Pulmonary artery endothelial cell (primary cell): ENCODE measurements at regions not wholly inside any gene's neighbourhood (a gene's known extent, or its start where the extent isn't known, plus 50 kb on each side); places are given as distances from the start of the nearest gene placed in this dataset.
"Not testable (repeated sequence)": the region's sequence is repeated elsewhere in the genome, so short reads cannot be mapped to it uniquely, and the experiment has no call there.

Experiments used
- DNase-seq: peaks from one replicate; pipeline ENCODE4 v3.0.0-alpha.2; 2011; ENCODE audit warnings: low read depth, low spot score

DNA sequence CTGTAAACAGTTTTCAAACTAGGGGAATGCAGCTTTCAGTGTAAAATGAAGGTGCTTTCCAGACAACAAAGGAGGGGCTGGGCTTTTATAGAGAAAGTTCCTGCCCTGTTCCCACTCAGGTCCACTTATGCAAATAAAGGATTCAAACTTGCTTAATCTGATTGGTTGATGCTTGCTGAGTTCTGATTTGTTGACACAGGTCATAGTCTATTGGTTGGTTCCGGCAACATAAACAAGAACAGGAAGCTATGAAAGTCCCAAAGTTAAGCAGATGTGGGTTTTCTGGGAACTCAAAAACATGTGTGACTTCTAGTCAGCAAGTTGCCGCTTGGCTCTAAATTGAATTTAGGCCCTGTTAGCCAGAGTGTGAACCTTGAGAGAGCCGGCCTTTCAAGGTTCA is 194.2 kb upstream of the SVIL start:
- DNase-seq: no peak

DNA sequence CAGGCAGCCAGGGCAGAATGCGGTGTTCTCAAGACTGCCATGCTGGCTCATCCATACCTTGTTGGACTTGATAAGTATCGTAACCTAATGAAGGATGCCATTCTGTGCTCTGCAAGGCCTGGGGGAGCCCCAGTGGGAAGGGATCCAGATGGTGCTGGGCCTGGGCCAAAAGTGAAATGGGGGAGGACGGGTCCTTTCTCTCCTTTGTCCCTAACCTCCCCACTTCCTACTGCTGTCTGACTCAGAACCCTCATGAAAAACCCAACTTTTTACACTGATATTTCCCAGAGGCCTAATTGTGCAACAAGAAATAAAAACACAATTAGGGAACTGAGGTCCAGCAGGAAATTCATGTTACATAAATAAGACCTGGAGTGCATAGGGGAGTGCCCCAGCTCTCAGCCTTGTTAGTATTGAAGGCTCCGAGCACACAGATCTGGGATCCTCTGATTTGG is 193.7 kb upstream of the SVIL start:
- DNase-seq: no peak

DNA sequence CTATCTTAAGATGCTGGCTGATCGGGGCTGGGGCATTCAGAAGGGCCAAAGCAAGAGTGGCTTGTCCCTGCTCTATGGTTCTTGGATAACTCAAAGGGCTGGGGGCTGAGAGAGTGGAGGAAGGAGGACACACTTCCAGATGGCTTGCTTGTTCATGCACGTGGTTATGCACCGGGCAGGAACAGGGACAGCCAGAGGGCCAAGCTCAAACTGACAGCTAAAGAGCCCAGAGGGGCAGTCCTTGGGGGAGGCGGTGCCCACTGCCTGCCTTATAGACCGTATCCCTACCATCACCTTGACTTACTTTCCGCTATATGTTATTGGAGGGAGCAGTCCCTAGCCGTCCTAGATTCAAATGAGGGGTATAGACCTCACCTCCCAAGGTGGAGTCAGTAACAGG is 192.7 kb upstream of the SVIL start:
- no peak for DNase-seq

DNA sequence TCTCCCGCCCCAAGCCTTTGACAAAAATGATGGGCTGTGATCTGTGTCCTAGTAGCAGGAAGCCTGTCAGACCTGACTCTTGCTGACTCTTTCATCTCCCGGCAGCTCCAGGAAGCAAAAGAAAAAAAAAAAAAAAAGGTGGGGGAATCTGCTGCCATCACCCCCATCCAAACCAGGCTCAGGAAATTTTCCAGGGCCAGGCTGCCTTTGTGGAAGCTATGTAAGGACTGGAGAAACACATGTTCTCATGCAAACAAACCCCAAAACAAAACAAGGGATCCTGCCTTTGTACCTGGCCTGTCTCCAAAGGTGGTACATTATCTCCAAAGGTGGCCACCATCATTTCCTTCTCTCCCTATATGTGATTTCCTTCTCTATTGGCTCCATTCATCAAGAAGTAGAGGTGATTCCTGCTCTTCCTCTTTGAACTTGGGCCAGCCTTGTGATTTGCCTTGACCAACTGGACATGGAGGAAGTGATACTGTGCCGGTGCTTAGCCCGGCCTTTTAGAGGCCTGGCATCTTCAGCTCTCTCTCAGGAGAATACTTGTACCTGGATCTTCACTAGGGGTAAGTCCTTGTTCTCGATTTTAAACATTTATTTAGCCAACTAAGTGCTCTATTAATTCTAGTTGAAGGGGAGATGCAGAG is 192.2 kb upstream of the SVIL start:
- no peak for DNase-seq

DNA sequence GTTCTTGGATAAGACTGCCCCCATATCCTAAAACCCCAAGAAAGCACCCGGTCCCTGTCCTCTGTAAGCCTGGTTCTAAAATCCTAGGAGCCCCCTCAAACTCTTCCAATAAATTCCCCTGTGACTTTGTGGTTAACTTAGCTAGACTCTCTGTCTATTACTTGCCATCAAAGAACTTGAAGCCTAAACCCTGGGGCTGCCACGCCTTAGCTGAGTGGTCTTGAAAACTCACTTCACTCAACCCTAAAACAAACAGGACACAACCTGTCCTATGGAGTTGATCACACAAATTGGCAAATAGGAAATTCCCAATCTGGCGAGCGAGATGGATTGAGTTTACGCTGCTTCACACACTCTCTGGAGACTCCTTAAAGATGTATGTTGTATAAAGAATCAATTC is 191.4 kb upstream of the SVIL start:
- DNase-seq: no peak

DNA sequence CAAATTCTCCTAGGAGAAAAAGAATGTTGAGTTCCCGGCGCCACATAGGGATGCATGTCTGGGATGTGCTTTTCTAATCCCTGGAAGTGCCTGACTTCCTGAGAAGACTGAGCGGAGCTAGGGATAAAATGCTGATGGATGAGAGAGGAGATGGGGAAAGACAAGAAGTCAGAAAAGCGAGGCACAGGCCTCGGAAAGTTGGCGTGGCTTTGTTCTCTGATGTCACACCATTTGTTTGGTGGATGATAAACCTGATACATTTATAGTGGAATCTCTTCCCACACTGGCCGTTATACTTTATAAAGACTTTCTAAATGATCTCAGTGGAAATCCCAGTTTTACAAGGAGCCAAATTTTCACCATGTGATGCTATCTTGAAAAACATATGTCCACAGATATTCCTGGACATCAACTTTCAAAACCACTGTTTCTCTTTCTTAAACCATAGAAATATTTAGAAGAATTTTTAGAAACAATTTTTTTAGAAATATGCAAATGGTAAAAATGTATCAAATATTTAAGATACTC is 188.8 kb upstream of the SVIL start:
- no peak for DNase-seq

DNA sequence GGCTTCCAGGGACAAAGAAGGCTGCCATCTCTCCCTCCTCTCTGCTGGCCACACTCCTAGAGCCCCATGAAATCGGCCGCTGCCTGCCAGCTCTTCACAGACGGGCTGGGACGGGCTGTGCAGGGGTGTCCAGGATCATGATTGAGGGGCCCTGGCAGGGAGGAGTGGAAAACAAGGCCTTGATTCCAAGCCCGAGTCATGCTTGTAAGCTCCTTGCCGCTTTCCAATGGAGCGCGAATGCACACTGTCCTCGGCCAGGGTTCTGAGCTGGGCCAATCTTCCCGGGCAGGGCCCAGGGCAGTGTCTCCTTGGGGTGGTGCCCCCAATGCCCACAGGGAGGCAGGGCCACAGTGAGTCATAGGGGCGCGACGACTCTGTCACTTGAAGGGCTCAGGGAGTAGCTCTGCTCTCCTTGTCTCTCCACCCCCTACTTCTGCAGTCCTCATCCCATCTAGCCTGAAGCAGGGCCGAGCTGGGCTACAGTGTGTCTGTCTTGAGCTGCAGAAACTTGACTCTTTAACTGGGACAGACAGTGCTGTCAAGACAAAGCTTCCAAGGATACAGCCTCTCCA is 186.2 kb upstream of the SVIL start:
- DNase-seq: no peak

DNA sequence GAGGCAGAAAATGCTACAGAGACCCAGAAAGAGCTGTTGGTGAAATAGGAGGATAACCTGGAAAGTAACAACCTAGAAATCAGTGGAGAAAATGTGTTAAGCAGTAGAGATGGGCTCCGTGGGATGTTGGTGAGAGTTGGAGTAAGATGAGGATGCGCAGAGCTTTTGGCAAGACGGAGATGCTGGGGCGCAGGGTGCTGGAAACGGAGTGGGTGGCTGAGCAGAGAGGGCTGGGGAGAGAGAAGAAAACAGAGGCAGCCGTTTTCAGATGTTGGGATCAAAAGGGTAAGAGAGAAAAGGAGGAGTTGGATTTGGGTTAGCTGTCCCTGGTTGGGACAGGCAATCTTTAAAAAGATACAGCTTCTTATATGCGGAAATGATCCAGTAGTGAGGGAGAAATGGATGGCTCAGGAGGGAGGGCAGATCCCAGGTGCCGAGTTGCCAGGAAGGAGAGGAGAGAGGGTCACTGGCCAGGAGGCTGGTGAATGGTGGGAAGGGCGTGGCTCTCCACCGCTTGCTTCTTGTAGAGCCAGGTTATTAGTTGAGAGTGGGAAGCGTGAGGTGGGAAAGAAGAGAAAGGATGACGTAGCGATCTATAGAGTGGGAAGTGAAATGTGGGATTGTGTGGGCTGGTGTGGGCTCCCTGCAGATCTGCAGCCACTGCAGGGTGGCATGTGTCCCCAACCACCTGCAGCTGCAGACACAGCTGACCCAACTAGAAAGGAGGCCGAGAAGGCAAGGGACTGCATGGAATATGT is 182.2 kb upstream of the SVIL start:
- no peak for DNase-seq

DNA sequence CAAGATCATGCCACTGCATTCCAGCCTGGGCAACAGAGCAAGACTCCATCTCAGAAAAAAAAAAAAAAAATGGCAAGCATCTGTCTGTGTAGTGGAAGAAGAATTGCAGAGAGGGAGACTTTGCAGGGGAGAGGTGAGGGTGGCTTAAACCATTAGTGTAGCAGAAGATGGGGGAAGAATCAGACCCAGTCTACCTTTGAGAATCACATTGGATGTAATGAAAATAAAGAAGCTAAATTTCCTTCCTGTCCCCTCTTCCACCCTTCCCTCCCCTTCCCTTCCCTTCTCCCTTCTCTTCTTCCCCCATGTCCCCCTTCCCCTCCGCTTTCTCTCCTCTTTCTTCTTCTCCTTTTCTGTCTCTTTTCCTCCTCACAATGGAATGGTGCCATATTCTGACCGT is 180.8 kb upstream of the SVIL start:
- DNase-seq: no peak

DNA sequence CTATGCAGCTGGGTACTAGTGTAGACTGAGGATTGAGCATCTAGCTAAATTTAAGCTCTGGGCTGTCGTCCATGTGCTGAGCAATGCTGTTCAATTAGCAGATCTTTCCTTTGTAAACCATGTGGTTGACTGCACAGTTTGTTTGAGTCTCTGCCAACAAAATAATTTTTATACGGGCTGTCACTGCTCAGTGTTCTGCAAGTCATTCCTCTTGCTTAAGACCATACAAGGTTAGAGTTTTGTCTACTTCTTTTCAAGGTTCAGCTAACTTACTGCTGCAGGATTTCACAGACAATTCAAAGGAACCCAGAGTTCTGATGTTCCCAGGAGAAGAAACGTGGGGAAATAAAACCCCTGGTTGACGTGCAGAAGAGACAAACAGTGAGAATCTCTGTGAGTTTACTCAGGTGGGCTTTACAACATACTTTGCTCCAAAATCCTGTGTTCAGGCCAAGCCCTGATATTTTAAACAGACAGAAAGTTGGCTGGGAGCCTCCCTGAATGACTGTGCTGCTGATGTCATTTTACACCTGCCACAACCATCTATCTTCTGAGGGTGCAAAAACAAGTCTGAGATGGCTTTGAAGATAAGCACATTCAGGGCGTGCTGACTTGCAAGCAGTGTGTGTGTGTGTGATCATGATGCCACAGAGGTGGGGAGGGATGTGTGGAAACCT is 177.1 kb upstream of the SVIL start:
- no peak for DNase-seq

DNA sequence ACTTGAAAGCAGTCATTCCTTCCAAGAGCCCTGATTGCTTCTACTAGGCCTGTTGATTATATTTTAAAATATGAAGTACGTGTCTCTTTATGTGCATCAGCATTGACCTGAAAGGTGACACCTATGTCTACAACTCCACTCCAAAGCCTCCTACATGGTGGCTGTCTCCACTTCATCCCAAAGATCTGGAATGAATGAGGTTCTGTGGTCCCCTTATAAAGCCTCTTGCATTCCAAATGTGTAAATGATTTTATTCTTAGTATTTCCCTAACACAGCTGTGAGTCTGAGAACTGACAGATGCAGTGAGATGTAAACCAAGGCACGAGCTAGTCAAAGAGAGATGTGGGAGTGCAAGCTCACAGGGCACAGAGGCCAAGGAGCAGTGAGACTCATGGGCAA is 176.0 kb upstream of the SVIL start:
- DNase-seq: no peak

DNA sequence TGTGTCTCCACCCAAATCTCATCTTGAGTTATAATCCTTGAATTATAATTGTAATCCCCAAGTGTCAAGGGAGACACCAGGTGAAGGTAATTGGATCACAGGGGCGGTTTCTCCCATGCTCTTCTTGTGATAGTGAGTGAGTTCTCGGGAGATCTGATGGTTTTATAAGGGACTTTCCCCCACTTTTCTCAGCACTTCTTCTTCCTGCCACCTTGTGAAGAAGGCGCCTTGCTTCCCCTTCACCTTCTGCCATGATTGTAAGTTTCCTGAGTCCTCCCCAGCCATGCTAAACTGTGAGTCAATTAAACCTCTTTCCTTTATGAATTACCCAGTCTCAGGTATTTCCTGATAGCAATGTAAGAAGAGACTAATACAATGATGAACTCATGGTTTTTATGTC is 175.5 kb upstream of the SVIL start:
- DNase-seq: not testable (repeated sequence)

DNA sequence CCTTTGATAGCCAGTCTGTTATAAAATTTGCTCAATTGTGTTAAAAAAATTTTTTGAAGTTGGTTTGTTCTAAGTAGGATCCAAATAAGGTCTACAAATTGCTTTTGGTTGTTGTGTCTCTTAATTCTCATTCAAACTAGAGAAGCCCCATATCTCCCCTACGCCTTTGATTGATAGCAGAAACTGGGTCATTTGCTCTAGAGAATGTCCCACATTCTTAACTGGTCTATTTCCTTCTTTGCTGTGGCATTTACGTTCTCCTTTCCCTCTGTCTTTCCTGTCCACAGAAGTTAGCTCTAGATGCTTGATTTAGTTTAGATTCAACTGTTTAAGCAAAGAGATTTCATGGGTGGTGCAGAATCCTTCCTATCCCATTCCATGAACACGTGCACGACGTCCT is 174.6 kb upstream of the SVIL start:
- no peak for DNase-seq

DNA sequence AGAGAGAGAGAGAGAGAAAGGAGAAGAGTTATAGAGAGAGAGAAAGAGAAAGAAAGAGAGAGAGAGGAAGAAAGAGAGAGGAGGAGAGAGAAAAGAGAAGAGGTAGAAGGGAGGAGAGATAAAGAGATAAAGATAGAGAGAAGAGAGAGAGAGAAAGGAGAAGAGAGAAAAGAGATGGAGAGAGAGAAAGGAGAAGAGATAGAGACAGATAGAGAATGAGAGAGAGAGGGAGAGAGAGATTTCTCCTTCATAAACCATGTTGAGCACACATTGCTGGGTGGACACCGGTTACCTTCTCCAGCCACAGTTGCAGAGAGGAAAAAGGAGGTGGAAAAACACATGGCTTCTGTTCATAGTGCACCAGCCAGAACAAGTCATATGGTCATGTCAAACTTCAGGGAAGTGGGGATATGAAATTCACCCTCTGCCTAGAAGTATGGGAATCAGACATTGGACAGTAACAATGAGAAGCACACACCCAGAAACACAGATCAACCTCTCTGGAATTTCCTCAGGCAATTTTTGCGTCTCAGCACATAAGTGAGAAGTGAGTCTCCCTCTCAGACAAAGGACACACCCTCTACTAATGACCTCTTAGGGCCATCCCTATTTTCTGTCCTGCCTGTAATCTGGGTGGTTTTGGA is 172.5 kb upstream of the SVIL start:
- DNase-seq: peak; percentile 63

DNA sequence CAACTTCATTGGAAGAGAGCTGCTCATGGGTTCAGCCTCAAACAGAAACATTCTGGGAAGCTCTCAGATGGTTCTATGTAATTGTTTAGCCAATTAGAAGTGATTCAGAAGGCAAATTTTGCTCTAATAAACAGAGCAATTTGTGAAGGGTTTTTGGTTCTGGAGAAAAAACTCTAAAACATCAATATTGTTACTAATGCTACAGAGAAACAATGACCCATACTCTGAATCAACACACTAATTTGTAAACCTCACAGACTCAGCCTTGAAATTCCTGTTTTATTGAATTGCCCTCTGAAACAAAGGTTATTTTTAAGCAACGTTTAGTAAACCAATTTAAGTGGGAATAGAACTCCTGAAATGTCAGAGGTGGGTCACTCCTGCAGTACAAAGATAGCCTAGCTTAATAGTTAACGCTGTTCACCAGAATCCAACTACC is 171.6 kb upstream of the SVIL start:
- no peak for DNase-seq

DNA sequence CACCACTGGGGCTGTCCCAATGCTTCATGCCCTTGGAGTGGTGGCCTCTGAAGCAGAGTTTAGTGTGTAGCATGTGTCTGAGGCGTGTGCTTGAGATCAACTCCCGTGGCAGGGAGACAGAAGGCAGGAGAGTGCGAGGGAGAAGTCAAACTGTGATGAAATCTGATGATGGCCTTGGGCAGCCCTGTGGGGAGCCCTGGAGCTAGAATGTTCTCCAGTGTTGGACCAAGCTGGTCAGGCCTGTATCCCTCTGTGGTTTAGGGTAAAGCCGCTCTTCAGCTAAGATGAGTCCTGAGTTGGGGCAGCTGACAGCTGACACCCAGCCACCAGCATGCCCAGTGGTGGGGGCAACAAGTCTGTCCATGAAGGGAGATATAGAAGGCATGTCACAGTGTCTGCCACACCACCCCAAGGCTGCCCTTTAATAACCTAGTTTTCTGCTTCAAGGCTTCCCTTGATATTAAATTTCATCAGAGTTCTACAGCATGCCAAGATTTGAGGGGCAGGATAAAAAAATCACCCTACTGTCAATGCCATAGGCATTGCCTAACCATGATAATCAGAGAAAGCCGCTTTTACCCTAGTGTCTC is 170.5 kb upstream of the SVIL start:
- no peak for DNase-seq

DNA sequence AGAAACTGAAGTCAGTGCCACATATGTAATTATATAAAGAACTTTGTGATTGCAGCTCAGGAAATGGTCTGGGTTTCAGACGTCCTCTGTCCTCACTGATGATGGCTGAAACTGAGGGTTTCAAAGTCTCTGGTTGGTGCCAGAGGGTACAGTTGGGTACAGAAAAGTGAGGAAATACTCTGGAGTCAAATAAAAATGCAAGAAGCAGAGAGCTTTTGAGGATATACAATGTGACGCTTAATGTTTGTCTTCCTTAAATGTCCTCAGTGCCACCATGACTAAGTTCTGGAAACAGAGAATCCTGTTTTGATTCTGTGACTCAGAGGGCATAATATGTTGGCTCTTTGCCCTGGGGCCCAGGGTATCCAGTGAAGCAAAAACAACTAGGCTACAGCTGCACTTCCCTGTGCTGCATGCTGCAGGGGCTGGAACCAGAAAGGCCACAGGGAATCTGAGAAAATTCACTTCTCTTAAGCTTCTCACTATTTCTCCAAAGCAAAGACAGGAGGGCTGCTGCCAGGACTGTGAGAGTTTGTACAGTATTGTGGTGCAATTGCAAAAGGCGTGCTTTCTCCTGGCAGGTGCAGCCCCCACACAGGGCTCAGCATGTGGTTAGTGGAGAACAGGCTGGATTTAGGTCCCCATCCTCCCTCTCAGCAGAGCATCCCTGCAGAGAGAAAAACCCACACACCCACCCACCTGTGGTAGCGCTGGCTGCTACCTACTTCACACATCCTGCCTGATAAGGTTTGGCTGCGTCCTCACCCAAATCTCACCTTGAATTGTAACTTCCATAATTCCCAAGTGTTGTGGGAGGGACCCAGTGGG is 169.5 kb upstream of the SVIL start:
- DNase-seq: peak; percentile 84

DNA sequence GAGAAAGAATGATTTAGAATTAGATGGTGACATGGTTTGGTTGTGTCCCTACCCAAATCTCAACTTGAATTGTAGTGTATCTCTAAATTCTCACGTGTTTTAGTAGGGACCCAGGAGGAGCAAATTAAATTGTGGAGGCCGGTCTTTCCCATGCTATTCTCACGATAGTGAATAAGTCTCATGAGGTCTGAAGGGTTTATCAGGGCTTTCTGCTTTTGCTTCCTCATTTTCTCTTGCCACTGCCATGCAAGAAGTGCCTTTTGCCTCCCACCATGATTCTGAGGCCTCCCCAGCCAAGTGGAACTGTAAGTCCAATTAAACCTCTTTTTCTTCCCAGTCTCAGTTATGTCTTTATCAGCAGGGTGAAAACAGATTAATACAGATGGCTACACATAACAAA is 167.4 kb upstream of the SVIL start:
- DNase-seq: no peak

DNA sequence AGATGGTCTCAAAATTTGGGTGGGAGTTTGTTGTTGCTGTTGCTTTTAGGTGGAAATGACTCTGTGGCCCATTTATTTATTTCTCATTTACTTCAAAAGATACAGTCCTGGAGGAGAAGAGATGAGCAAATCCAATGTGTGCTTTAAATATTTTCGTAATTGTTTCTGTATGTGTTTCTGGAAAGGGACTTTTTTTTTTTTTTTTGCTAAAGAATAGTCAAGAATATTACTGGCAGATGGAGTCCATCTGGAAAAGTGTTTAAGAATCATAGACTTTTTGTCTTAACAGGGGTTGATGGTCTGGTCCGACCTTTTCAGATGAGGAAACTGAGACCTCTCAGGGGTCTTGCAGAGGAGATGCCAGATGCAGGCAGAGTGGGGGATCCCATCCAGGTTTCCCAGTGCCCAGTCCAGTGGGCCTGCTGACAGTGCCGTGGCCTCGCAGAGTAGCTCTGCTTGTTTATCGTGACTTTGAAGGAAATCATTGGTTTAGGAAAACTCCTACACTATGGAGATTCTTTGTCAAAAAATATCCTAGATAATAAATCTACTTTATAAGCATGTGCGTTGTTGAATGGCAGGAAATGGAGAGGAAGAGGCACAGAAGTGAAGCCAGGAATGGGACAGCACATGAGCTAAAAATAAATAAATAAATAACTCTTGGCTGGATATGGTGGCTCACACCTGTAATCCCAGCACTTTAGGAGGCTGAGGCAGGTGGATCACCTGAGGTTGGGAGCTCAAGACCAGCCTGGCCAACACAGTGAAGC is 164.3 kb upstream of the SVIL start:
- DNase-seq: no peak

DNA sequence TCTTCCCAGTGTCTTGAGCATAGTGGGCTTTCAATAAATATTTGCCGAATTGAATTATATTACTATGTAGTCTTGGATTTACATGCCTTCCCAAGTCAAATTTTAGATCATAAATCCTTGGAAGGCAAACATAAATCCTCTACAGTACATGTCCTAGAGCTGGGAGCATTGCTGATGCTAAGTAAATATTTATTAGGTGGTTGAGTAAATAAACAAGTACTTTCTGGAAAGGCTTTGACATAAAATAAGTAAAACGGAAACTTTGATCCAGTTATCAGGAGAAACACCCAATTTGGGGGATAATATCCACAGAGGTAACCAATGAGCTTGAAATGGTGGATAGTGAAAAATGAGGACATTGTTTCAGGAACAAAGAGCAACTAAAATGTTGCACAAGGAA is 162.8 kb upstream of the SVIL start:
- DNase-seq: no peak
